Prostate gland (tissue), 2 donors: ENCODE measurements at regions not wholly inside any gene's neighbourhood (a gene's known extent, or its start where the extent isn't known, plus 50 kb on each side); places are given as distances from the start of the nearest gene placed in this dataset.

Source experiments
- POLR2A ChIP-seq: fragments of 450-650 bp; IDR thresholded peaks from one replicate; pipeline ENCODE4 v1.6.1; 2016; ENCODE audit warnings: antibody characterized with exemption, mild to moderate bottlenecking
- POLR2AphosphoS5 ChIP-seq: sonication (generic); formaldehyde crosslinking; IDR thresholded peaks from one replicate; pipeline ENCODE4 v1.6.1; 2017; ENCODE audit warnings: antibody characterized with exemption
- TF ChIP-seq, protein P1 (sequence below), 4 experiments: fragments of 200-600 bp in 2 of 4; fragments of 450-650 bp in 2 of 4; sonication (generic) in 2 of 4; IDR thresholded peaks; 1 replicate in 3 of 4; 2 replicates in 1 of 4; pipeline ENCODE4 v1.5.1; 2016 to 2019; ENCODE audit warnings: antibody characterized with exemption in 4 of 4, mild to moderate bottlenecking in 2 of 4, moderate library complexity in 2 of 4

DNA sequence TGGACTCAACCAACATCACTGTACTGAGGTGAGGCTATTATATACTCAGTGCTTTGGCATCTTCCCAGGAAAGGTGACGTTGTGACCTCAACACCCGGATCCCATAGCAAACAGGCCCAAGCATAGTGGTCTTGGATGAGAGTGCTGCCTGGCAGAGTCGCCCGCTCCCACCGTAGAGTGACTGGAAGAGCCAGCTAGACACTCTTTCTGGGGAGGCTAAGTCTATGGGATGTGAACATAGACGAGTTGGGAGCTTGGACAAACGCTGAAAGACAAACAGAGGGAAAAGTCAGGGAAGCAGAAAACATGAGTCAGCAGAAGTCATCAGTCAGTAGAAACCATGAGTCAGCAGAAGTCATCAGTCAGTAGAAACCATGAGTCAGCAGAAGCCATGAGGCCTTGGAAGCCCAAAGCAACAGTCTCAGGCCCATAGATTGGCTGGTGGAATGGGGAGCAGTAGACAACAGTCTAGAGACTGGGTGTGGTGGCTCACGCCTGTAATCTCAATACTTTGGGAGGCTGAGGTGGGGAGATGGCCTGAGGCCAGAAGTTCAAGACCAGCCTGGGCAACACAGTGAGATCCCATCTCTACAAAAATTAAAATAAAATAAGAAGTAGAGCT lies 66.4 kb upstream of the MAP1LC3B2 start:
- TF ChIP-seq, protein P1, sequence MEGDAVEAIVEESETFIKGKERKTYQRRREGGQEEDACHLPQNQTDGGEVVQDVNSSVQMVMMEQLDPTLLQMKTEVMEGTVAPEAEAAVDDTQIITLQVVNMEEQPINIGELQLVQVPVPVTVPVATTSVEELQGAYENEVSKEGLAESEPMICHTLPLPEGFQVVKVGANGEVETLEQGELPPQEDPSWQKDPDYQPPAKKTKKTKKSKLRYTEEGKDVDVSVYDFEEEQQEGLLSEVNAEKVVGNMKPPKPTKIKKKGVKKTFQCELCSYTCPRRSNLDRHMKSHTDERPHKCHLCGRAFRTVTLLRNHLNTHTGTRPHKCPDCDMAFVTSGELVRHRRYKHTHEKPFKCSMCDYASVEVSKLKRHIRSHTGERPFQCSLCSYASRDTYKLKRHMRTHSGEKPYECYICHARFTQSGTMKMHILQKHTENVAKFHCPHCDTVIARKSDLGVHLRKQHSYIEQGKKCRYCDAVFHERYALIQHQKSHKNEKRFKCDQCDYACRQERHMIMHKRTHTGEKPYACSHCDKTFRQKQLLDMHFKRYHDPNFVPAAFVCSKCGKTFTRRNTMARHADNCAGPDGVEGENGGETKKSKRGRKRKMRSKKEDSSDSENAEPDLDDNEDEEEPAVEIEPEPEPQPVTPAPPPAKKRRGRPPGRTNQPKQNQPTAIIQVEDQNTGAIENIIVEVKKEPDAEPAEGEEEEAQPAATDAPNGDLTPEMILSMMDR (IDR thresholded peaks at IDR 0.05) = no peak
- TF ChIP-seq POLR2A (no peak), POLR2AphosphoS5 (no peak)
